Stimulated activated CD8-positive, alpha-beta memory T cell treated with anti-CD3 and anti-CD28 coated beads, Interleukin-7, amount 100 ng/mL, for 48 hours (primary cell): ENCODE measurements at regions not wholly inside any gene's neighbourhood (a gene's known extent, or its start where the extent isn't known, plus 50 kb on each side); places are given as distances from the start of the nearest gene placed in this dataset.
"Not testable (repeated sequence)": the region's sequence is repeated elsewhere in the genome, so short reads cannot be mapped to it uniquely, and the experiment has no call there.

ENCODE experiments used
- DNase-seq, 2 donors: peaks; one replicate each; pipeline ENCODE4 v3.0.0-alpha.2; 2020; ENCODE audit warnings: low read depth in 1 of 2; ENCODE audit errors: extremely low read depth in 1 of 2

DNA sequence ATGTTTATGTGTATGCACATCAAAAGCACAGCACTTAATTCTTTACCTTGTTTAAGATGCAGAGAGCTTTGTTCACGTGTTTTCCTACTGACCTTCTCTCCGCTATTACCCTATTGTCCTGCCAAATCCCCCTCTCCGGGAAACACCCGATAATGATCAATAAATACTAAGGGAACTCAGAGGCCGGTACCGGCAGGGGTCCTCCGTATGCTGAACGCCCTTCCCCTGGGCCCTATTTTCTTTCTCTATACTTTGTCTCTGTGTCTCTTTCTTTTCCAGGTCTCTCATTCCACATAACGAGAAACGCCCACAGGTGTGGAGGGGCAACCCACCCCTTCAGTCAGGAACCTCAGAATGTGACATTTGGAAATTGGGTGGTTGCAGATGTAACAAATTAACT is 160.1 kb downstream of the ADRA2C start:
- not testable (repeated sequence) for DNase-seq

DNA sequence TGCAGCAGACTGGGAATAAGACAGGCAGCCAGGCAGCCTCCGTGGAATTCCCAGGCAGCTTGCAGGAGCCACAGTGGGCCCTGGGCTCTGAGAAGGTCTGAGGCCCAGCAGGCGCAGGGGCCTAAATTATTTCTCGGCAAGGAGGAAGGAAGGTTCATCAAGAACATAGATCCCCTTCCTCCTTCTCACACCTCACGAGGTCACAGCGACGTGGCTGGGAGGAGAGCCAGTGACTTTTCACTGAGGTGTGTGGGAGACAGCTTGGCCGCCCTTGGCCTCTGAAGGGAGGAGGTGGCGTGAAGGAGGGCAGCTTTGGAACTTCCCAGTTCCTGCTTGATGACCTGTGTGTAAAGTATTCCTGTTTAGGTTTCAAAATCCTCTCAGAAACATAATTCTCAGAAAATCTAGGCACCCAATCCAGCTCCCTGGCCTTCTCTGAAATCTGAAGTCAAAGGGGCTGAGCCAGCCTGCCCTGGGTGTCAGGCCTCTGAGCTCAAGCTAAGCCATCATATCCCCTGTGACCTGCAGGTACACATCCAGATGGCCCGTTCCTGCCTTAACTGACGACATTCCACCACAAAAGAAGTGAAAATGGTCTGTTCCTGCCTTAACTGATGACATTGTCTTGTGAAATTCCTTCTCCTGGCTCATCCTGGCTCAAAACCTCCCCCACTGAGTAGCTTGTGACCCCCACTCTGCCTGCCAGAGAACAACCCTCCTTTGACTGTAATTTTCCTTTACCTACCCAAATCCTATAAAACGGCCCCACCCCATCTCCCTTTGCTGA is 161.0 kb downstream of the ADRA2C start:
- not testable (repeated sequence) for DNase-seq

DNA sequence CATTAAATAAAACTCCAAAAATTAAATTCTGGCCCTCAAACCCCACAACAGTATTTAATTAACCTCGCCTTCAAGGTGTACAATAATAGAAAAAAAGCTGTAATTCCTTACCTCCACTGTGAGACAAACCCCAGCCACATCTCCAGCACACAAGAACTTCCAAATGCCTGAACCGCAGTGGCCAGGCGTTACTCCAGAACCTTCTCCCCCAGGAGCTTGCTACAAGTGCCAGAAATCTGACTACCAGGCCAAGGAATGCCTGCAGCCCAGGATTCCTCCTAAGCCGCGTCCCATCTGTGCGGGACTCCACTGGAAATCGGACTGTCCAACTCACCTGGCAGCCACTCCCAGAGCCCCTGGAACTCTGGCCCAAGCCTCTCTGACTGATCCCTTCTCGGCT is 163.2 kb downstream of the ADRA2C start:
- DNase-seq = not testable (repeated sequence)

DNA sequence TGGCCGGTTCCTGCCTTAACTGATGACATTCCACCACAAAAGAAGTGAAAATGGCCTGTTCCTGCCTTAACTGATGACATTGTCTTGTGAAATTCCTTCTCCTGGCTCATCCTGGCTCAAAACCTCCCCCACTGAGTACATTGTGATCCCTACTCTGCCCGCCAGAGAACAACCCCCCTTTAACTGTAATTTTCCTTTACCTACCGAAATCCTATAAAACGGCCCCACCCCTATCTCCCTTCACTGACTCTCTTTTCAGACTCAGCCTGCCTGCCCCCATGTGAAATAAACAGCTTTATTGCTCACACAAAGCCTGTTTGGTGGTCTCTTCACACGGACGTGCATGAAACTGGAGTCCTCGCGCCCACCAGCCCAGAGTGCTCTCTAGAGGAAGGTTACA is 166.5 kb downstream of the ADRA2C start:
- DNase-seq = not testable (repeated sequence)

DNA sequence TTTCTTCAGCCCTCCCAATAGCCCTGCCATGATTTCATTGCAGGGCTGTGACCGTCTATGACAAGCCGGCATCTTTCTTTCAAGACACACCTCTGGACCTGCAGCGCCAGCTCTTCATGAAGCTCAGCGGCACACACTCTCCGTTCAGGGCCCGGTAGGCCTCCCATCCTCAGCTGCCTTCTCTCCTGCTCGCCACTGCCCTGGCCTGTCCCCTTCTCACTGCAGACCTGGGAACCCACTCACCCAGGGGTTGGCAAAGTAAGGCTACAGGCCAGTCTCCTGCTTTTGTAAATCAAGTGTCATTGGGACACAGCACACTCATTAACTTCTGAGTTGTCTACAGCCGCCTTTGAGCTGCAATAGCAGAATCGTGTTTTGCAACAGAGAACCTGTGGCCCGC is 169.2 kb downstream of the ADRA2C start:
- not testable (repeated sequence) for DNase-seq

DNA sequence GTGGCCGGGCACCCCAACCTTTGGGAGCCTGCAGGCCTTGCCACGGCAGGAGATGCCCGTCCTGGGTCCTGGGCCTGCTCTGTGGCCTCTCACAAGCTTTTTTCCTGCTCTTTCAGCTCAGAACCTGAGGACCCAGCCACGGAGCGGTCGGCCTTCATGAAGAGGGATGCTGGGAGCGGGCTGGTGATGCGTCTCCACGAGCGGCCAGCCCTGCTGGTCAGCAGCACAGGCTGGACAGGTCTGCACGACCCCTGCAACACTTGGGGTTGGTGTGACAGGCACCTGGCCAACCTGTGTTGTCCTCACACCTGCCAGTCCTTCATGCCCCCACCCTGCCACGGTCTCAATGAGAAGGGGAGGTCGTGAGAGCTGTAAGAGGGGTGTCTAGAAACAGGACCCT is 170.0 kb downstream of the ADRA2C start:
- no peak for DNase-seq

DNA sequence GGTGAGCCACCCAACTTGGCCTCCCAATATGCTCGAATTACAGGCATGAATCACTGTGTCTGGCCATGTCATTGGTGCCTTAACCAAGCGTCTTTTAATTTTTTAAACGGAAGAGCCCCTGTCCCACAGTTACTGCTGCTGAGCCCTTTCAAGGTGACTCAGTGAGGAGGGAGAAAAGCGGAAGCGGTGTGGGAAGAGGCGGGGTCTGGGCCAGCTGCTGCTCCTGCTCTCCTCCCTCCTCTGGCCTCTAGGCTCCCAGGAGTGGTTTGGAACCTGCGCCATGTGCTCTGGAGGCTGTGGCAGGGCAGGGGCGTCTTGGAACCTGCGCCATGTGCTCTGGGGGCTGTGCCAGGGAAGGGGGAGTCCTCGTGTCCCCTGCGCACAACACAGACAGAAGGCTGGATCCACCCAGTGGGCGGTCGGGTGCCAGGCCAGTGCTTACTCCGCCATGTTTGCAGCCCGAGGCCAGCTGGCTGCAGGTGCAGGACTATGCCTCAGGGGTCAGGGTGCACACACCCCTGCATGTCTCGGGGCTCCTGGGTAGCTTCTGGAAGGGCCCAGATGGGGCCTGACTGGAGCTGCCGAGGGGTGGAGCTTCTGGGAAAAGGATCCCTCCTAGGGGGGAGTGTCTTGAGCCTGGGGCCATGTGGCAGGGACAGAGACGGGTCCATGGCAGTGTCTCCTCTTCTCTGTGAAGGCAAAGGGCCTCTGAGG is 171.8 kb downstream of the ADRA2C start:
- DNase-seq = not testable (repeated sequence)

DNA sequence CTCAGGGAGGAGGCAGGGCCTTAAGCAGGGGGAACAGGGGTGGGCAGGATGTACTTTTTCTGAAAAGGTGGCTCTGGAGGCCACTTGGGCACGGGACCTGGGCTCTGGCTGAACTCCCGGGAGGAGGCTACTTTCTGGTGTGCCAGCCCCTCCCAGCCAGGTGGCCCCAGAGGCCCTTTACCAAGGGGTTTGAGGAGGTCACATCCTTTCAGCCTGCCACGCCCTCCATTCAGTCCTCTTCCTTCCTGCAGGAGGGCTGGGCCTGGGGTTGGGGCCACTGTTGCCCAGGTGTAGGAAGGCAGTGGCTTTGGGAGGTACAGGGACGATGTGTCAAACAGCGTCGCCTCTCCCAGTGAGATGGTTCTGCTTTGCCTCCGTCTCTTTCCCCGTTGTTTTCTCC is 172.5 kb downstream of the ADRA2C start:
- DNase-seq = not testable (repeated sequence)

DNA sequence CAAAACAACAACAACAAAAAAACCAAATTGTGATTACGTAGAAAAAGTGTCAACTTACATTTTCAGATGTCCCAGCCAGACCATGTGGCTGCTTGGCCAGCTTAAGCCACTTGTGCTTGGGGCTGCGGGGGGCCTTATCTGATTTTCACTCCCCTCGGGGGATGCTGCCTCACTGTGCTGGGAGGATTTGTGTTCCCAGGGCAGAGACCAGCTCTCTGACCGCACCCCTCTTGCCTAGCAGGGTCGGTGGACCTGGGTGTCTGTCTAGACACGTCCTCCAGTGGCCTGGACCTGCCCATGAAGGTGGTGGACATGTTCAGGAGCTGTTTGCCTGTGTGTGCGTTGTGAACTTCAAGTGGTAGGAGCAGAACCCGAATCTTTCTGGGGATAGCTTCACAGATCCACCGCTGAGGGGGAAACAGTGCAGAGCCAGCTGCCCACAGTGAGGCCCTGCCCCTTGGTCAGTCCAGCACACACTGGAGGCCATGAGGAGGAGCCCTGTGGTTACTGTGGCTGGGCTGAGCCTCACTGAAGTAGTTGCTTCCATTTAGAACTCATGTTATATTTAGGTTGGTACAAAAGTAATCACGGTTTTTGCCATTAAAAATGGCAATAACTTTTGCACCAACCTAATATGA is 173.9 kb downstream of the ADRA2C start:
- DNase-seq = not testable (repeated sequence)

DNA sequence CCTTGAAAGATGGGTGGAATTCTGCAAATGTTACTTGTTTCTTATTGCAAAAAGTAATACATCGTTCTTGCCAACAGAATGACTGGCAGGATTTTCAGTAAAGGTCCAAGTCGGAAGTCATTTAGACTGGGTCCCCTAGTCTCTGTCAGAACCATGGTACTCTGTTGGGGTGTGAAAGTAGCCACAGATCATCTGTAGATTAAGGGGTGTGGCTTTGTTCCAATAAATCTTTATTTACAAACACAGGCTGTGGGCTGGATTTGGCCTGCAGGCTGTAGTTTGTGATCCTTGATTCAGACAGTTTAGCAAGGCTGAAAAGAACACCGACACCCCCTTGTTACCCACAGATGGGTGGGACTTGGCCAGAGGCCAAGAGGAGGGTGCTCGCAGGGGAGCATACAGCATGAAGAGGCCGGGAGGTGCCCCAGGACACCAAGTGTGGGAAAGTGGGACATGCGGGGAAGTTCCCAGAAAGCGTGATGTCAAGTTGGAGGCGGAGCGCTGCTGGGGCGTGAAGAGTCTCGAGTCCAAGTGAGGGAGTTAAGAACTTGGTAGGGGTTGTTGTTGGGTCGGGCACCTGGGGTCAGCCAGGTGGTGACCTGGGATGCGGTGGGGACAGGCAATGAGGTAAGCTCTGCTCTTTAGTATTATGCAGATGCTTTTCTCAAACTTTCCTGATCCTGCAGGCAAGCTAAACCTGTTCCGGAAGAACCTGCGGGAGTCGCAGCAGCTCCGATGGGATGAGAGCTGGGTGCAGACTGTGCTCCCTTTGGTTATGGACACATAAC is 175.7 kb downstream of the ADRA2C start:
- not testable (repeated sequence) for DNase-seq

DNA sequence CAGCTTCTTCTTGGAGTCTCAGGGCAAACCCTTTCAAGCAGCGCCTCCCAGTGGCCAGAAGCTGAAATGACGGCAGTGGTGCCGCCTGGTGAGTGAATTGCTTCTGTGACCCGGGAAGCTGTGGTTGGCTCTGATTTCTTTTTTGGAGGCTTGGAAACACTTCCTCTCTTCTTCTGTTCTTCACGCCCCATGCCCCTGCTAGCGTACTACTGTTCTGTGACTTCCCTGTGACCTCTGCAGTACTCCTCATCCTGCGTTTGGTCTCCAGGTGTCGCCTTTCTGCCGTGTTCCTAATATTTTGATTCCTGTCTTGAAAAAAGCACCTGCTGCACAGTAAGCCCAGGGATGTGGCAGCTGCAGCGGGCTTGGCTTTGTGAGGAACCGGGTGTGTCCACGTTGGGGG is 176.4 kb downstream of the ADRA2C start:
- DNase-seq = not testable (repeated sequence)

DNA sequence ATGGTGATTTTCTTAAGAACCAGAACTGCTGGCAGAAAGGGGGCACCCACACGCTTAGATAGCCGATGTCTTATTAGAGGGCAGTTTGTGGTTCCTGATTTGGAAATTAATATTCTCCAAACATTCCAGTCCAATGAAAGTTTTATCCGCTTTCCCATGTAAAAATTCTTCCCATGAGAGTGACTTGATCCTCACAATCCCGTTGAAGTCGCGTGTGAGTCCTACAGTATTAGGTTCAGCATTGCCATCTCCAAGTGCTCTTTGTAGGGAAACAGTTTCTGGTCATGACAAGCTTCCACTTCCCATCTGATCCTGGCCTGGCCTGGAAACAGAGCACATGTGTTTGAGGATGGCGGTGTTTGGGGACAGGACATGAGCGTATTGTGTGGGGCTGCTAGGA is 176.9 kb downstream of the ADRA2C start:
- DNase-seq = not testable (repeated sequence)

DNA sequence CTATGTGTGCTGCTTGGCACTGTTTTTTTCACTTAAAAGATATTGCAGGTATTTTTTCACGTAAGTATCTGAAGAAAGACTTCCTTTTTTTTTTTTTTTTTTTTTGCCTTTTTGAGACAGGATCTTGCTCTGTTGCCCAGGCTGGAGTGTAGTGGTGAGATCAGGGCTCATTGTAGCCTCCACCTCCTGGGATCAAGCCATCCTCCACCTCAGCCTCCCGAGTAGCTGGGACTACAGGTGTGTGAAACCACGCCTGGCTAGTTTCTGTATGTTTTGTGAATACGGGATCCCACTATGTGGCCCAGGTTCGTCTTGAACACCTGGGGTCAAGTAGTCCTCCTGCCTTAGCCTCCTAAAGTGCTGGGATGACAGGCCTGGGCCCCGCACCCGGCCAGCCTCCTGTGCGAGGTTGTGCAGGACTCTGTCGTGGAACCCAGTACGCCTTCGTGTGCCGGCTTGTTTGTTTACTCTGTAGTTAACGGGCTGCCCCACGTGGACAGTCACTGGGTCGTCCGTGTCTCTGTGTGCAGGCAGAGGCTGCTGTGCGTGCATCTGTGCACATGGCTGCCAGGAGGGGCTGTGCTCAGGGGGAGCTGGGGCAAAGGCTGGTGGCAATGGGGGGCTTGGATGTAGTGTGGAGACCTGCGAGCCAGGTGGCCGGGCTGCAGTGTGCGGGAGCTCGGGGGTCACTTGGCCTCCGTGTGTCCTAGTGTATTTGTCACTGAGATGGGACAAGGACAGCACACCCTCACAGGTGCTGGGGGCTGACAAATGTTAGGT is 179.5 kb downstream of the ADRA2C start:
- DNase-seq = no peak

DNA sequence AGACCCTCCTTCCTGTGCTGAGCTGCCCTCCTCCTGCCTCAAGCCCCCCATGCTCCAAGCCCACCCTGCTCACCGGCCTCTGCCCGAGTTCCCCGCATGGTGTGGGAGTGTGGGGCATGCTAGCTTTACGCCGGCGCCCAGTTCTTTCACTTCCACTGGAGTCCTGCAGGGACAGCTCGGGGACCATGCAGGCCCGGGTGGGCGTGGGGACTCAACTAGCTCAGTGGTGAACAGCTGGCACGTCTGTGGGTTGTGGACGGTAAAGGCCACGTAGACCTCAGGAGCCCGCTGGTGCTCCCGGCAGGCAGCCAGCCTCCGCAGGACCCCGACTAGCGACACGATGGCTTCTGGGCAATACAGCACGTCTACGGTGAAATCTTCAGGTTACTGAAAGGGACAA is 180.4 kb downstream of the ADRA2C start:
- not testable (repeated sequence) for DNase-seq

DNA sequence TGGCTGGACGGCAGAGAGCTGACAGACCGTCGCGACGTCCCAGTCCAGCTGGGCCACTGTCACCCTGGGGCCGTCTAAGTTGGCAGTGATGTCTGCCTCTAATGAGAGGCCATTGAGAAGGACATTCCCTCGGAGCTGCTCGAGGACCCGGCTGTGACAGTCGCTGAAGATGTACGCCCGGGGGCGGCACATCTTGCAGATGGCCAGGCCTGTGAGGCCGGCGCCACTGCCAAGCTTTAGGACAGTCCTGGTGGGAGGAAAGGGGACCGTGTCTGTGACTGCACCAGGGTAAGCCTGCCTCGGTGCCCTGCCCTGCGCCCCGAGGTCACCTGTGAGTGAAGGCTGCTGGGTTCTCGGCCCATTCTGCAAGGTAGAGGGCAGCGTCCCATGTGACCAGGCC is 181.6 kb downstream of the ADRA2C start:
- not testable (repeated sequence) for DNase-seq

DNA sequence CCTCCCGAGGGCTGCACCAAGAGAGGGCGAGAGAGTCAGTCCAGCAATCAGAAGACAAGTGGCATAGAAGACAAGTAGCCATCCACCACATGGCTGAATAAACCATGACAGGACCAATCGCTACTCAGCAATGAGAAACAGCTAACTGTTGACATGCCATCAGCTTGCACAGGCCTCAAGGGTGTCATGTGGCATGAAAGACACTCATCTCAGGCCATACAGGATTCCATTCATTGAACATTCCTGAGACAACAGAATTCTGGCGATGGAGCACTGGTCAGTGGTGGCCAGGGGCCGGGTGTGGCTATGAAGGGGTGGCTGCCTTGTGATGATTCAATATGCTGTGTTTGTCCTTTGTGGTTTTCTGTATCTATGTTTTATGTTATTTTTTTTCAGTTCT is 182.0 kb downstream of the ADRA2C start:
- DNase-seq = not testable (repeated sequence)

DNA sequence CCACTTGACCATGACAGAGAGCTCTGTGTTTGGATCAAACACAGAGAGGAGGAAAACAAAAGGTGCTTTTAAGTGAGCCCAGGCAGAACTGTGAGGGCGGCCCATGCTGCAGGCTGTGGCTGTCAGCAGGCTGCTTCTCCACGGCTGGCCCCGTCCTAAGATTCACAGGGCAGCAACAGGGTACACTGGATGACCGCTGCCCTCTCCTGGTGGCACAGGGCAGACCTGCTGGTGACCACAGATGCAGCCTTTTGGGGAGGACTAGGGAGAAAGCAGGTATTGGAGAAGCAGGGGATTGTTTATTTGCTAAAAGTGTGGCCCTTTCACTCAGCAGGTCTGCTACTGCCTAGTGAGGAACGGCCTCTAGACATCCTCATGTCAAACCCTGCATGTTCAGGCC is 183.7 kb downstream of the ADRA2C start:
- DNase-seq = not testable (repeated sequence)

DNA sequence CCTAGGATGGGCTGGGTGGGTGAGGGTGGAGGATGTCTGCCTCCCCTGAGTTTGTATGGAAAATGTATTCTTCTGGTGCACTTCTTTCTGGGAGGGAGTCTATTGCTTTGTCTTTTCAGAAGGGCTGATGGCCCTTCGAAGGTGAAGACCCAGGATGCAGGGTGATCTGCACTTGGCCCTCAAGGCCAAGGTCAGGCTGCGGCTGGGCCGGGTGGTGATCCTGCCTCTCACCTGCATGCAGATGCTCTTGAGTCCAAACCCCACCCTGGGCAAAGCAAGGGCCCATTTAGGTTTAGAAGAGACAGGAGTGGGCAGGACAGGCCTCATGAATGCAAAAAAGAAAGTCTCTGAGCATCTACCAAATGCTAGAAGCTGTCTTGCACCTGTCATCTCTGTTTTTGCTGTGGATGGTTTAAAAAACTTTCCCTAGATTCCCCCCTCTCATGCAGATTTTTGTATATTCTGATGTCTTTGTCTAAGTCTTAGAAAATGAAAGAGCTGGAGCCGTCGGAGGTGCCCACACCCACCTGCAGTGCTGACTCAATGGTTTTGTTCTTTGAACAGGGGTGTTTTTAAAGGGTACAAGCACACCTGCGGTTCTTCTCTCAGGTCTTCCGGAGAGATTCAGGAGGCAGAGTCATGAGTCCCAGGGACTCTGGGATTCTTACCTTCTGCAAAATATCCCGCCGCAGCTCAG is 186.4 kb downstream of the ADRA2C start:
- not testable (repeated sequence) for DNase-seq

DNA sequence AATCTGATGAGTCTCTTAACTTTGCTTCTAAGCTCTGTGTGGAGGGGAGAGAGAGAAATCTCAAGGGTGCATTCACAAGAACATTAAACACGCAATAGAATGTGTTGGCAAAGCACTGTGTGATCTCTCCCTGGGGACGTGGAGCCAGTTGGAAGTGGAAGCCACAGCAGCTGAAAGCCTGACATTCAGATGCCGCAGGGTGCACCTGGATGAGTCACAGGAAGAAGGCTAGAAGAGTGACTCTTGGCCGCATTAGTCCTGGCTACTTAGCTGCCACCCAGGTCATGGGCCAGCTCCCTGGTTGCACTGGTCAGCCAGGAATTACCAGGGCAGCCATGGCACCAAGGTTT is 186.9 kb downstream of the ADRA2C start:
- DNase-seq = not testable (repeated sequence)
